ENCODE measurements at regions not wholly inside any gene's neighbourhood (a gene's known extent, or its start where the extent isn't known, plus 50 kb on each side); places are given as distances from the start of the nearest gene placed in this dataset.

DNA sequence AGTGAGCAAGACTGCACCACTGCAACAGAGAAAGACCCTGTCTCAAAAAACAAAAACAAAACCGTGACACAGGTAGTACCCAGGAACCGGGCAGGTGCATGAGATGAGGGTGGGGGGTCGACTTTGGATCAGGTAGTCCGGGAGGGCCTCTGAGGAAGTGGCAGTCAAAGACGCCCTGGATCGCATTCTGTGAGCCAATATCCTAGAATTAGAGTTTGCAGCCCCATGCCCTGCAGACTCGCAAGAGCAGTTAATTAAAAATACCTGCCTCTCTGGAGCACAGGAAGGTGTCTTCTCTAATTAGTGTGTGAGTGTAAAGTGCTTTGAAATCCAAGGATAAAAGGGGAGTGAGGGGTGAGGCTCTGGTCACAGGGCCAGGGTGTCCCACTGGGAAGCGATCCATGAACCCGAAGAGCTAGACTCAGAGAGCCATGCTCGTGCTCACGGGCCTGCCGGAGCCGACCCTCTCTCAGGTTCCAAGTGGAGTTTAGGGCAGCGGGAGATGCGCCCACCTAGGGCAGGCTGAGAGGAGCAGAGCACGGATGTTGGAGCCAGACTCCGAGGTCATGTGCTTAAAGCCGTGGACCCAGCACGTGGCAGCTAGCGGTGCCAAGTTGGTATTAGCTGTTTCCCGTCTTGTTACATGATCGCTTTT lies 74.7 kb upstream of the PTPN1 start:
- no peaks in the 10 kb centered on the region for H3K79me1 ChIP-seq (replicated peaks; ENCODE audit: low read length, poor library complexity, severe bottlenecking)
- peak overlapping the region; percentile 4 to 72 for H3K18ac ChIP-seq (ENCODE audit: low read depth in 1 of 2, low read length in 2 of 2)
- peak overlapping the region; percentile 76 to 97 for H2BK12ac ChIP-seq (ENCODE audit: low read length in 2 of 2)
- no peak overlapping the region for H3K27ac ChIP-seq (ENCODE audit: low read length, poor library complexity, severe bottlenecking)
- H2BK15ac ChIP-seq (ENCODE audit: low read depth, poor library complexity, severe bottlenecking), result no peak overlapping the region
- H3K9me3 ChIP-seq (ENCODE audit: control insufficient read depth, low read length), result no peaks in the 10 kb centered on the region
- no peaks in the 10 kb centered on the region for H3K27me3 ChIP-seq (ENCODE audit: control insufficient read depth in 1 of 2, insufficient read depth in 1 of 2, low read length in 2 of 2)
- H3K9ac ChIP-seq (ENCODE audit: low read length), result no peak overlapping the region
- H3K23ac ChIP-seq (ENCODE audit: low read length in 2 of 2), result no peak overlapping the region
- peak overlapping the region; percentile 2 to 26 for H3K4ac ChIP-seq (ENCODE audit: low read depth in 1 of 2, low read length in 2 of 2)
- peaks cover 16% of the 10 kb centered on the region for H3K4me1 ChIP-seq (ENCODE audit: control insufficient read depth, insufficient read depth, low read depth, low read length)
- H2AFZ ChIP-seq (ENCODE audit: low read depth, low read length), result no peak overlapping the region
- no peak overlapping the region for H3K4me3 ChIP-seq (ENCODE audit: insufficient read depth in 1 of 2, low read depth in 1 of 2, low read length in 2 of 2)
- no peak overlapping the region for H3K4me2 ChIP-seq (ENCODE audit: low read length, poor library complexity, severe bottlenecking)
- H3K14ac ChIP-seq (ENCODE audit: low read length in 2 of 2), result peak overlapping the region in 1 of 2 experiments; percentile 46
- no peak for DNase-seq
- peak overlapping the region; percentile 66 for H4K8ac ChIP-seq (ENCODE audit: low read length)
- H2BK120ac ChIP-seq (ENCODE audit: low read depth, low read length), result peak overlapping the region; percentile 56
- peak overlapping the region; percentile 56 for H4K91ac ChIP-seq (ENCODE audit: low read length)
- no peak overlapping the region for H2BK5ac ChIP-seq (ENCODE audit: low read depth, low read length, poor library complexity, severe bottlenecking)
- WGBS, result 83% methylated on average over 22 of the region's 22 CpGs
- no peaks in the 10 kb centered on the region for H3K36me3 ChIP-seq (ENCODE audit: control insufficient read depth in 1 of 2, insufficient read depth in 2 of 2, low read depth in 1 of 2, low read length in 2 of 2)
- H2AK5ac ChIP-seq (ENCODE audit: low read length, severe bottlenecking), result no peak overlapping the region

DNA sequence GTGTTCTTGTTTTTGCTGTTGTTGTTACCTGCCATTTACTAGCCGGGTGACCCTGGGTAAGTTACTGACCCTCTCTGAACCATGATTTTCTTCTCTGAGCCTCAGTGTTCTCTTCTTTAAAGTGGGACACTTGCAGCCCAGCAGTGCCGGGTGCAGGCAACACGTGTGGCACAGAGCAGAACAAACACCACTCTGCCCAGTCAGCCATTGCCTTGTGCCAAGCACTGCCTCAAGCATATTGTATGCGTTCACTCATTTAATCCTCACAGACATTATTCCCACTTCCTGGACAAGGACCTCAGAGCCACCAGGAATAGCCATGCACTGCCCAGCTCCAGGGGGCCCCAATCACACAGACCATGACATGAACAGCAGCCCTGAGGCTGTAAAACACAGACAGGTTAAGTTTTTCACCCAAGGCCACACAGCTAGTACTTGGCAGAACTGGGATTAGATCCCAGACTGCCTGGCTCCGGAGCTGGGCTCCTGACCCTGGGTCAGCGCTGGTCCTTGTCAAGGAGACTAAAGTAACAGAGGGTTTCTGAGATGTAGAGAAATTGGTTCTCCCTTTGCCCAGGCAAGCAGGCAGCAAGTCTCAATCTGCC lies 74.0 kb upstream of the PTPN1 start:
- Histone ChIP-seq H2AK5ac (ENCODE audit: low read length, severe bottlenecking) (no peak overlapping the region), H3K18ac (ENCODE audit: low read depth in 1 of 2, low read length in 2 of 2) (peak overlapping the region; percentile 49 to 82), H2AFZ (ENCODE audit: low read depth, low read length) (no peak overlapping the region), H3K9ac (ENCODE audit: low read length) (no peak overlapping the region), H3K4ac (ENCODE audit: low read depth in 1 of 2, low read length in 2 of 2) (peak overlapping the region; percentile 2 to 26), H4K91ac (ENCODE audit: low read length) (peak overlapping the region; percentile 40), H3K14ac (ENCODE audit: low read length in 2 of 2) (no peak overlapping the region), H3K23ac (ENCODE audit: low read length in 2 of 2) (no peak overlapping the region), H3K4me3 (ENCODE audit: insufficient read depth in 1 of 2, low read depth in 1 of 2, low read length in 2 of 2) (no peak overlapping the region), H3K9me3 (ENCODE audit: control insufficient read depth, low read length) (no peaks in the 10 kb centered on the region), H3K79me1 (replicated peaks; ENCODE audit: low read length, poor library complexity, severe bottlenecking) (no peaks in the 10 kb centered on the region), H2BK120ac (ENCODE audit: low read depth, low read length) (peak overlapping the region; percentile 56), H3K36me3 (ENCODE audit: control insufficient read depth in 1 of 2, insufficient read depth in 2 of 2, low read depth in 1 of 2, low read length in 2 of 2) (no peaks in the 10 kb centered on the region), H3K27me3 (ENCODE audit: control insufficient read depth in 1 of 2, insufficient read depth in 1 of 2, low read length in 2 of 2) (no peaks in the 10 kb centered on the region), H4K8ac (ENCODE audit: low read length) (peak overlapping the region; percentile 66), H2BK15ac (ENCODE audit: low read depth, poor library complexity, severe bottlenecking) (peak overlapping the region; percentile 91), H2BK5ac (ENCODE audit: low read depth, low read length, poor library complexity, severe bottlenecking) (no peak overlapping the region), H3K4me1 (ENCODE audit: control insufficient read depth, insufficient read depth, low read depth, low read length) (peaks cover 13% of the 10 kb centered on the region), H2BK12ac (ENCODE audit: low read length in 2 of 2) (peak overlapping the region; percentile 76 to 97), H3K4me2 (ENCODE audit: low read length, poor library complexity, severe bottlenecking) (no peak overlapping the region), H3K27ac (ENCODE audit: low read length, poor library complexity, severe bottlenecking) (no peak overlapping the region)
- WGBS, result 79% methylated on average over 6 of the region's 6 CpGs
- DNase-seq, result no peak

- no peak overlapping the region for H3K14ac ChIP-seq (ENCODE audit: low read length in 2 of 2)
- H3K4ac ChIP-seq (ENCODE audit: low read depth in 1 of 2, low read length in 2 of 2), result peak overlapping the region; percentile 2 to 38
- H3K79me1 ChIP-seq (replicated peaks; ENCODE audit: low read length, poor library complexity, severe bottlenecking), result no peaks in the 10 kb centered on the region
- DNase-seq, result no peak
- 95% methylated on average over 8 of the region's 8 CpGs for WGBS
- peak overlapping the region; percentile 18 to 82 for H3K18ac ChIP-seq (ENCODE audit: low read depth in 1 of 2, low read length in 2 of 2)
- no peak overlapping the region for H2BK5ac ChIP-seq (ENCODE audit: low read depth, low read length, poor library complexity, severe bottlenecking)
- no peak overlapping the region for H2AK5ac ChIP-seq (ENCODE audit: low read length, severe bottlenecking)
- no peaks in the 10 kb centered on the region for H3K27me3 ChIP-seq (ENCODE audit: control insufficient read depth in 1 of 2, insufficient read depth in 1 of 2, low read length in 2 of 2)
- no peaks in the 10 kb centered on the region for H3K36me3 ChIP-seq (ENCODE audit: control insufficient read depth in 1 of 2, insufficient read depth in 2 of 2, low read depth in 1 of 2, low read length in 2 of 2)
- peak overlapping the region; percentile 80 for H2BK15ac ChIP-seq (ENCODE audit: low read depth, poor library complexity, severe bottlenecking)
- H3K23ac ChIP-seq (ENCODE audit: low read length in 2 of 2), result no peak overlapping the region
- peaks cover 12% of the 10 kb centered on the region for H3K4me1 ChIP-seq (ENCODE audit: control insufficient read depth, insufficient read depth, low read depth, low read length)
- peak overlapping the region; percentile 76 to 97 for H2BK12ac ChIP-seq (ENCODE audit: low read length in 2 of 2)
- no peak overlapping the region for H3K27ac ChIP-seq (ENCODE audit: low read length, poor library complexity, severe bottlenecking)
- peak overlapping the region; percentile 64 for H2BK120ac ChIP-seq (ENCODE audit: low read depth, low read length)
- H4K8ac ChIP-seq (ENCODE audit: low read length), result no peak overlapping the region
- H3K9ac ChIP-seq (ENCODE audit: low read length), result no peak overlapping the region
- H3K9me3 ChIP-seq (ENCODE audit: control insufficient read depth, low read length), result no peaks in the 10 kb centered on the region
- no peak overlapping the region for H3K4me2 ChIP-seq (ENCODE audit: low read length, poor library complexity, severe bottlenecking)
- H3K4me3 ChIP-seq (ENCODE audit: insufficient read depth in 1 of 2, low read depth in 1 of 2, low read length in 2 of 2), result no peak overlapping the region
- no peak overlapping the region for H2AFZ ChIP-seq (ENCODE audit: low read depth, low read length)
- H4K91ac ChIP-seq (ENCODE audit: low read length), result peak overlapping the region; percentile 71
Measured at GRCh38 chr20:50436696-50437095, 73.5 kb upstream of the PTPN1 start.

- DNase-seq, result peak; percentile 86
- peak overlapping the region; percentile 64 to 86 for H3K4ac ChIP-seq (ENCODE audit: low read depth in 1 of 2, low read length in 2 of 2)
- peak overlapping the region; percentile 85 for H2BK120ac ChIP-seq (ENCODE audit: low read depth, low read length)
- H2BK12ac ChIP-seq (ENCODE audit: low read length in 2 of 2), result peak overlapping the region; percentile 70 to 100
- H4K91ac ChIP-seq (ENCODE audit: low read length), result peak overlapping the region; percentile 86
- H3K27ac ChIP-seq (ENCODE audit: low read length, poor library complexity, severe bottlenecking), result peak overlapping the region; percentile 30
- H3K4me1 ChIP-seq (ENCODE audit: control insufficient read depth, insufficient read depth, low read depth, low read length), result peaks cover 12% of the 10 kb centered on the region
- no peak overlapping the region for H2BK5ac ChIP-seq (ENCODE audit: low read depth, low read length, poor library complexity, severe bottlenecking)
- H2BK15ac ChIP-seq (ENCODE audit: low read depth, poor library complexity, severe bottlenecking), result no peak overlapping the region
- 41% methylated on average over 9 of the region's 9 CpGs for WGBS
- H3K4me3 ChIP-seq (ENCODE audit: insufficient read depth in 1 of 2, low read depth in 1 of 2, low read length in 2 of 2), result no peak overlapping the region
- no peak overlapping the region for H3K14ac ChIP-seq (ENCODE audit: low read length in 2 of 2)
- no peak overlapping the region for H3K4me2 ChIP-seq (ENCODE audit: low read length, poor library complexity, severe bottlenecking)
- H3K23ac ChIP-seq (ENCODE audit: low read length in 2 of 2), result no peak overlapping the region
- no peaks in the 10 kb centered on the region for H3K9me3 ChIP-seq (ENCODE audit: control insufficient read depth, low read length)
- H3K18ac ChIP-seq (ENCODE audit: low read depth in 1 of 2, low read length in 2 of 2), result peak overlapping the region; percentile 30 to 92
- no peaks in the 10 kb centered on the region for H3K79me1 ChIP-seq (replicated peaks; ENCODE audit: low read length, poor library complexity, severe bottlenecking)
- peak overlapping the region; percentile 61 for H3K9ac ChIP-seq (ENCODE audit: low read length)
- H4K8ac ChIP-seq (ENCODE audit: low read length), result peak overlapping the region; percentile 67
- H3K36me3 ChIP-seq (ENCODE audit: control insufficient read depth in 1 of 2, insufficient read depth in 2 of 2, low read depth in 1 of 2, low read length in 2 of 2), result no peaks in the 10 kb centered on the region
- peak overlapping the region; percentile 78 for H2AK5ac ChIP-seq (ENCODE audit: low read length, severe bottlenecking)
- no peaks in the 10 kb centered on the region for H3K27me3 ChIP-seq (ENCODE audit: control insufficient read depth in 1 of 2, insufficient read depth in 1 of 2, low read length in 2 of 2)
- H2AFZ ChIP-seq (ENCODE audit: low read depth, low read length), result peak overlapping the region; percentile 60
Measured at GRCh38 chr20:50438986-50439407, 71.2 kb upstream of the PTPN1 start.

Data from mesenchymal stem cell (in vitro differentiated cells and primary cell).